Renal cortex interstitium (tissue), 11 donors: ENCODE measurements at regions not wholly inside any gene's neighbourhood (a gene's known extent, or its start where the extent isn't known, plus 50 kb on each side); places are given as distances from the start of the nearest gene placed in this dataset.
A peak's percentile ranks its signal among the peaks of the same experiment; 100 is the strongest.

Experiments used
- DNase-seq, 11 donors: peaks; one replicate each; pipeline ENCODE4 v3.0.0-alpha.2; 2013; ENCODE audit warnings: low read depth in 9 of 11, low spot score in 4 of 11; ENCODE audit errors: extremely low read depth in 1 of 11

- no peak for DNase-seq
Measured at GRCh38 chr4:145427991-145428390, 53.7 kb upstream of the SMAD1 start.

- peak in 2 of 11 donors; percentile 11 to 21 for DNase-seq
Measured at GRCh38 chr4:145427221-145427620, 54.4 kb upstream of the SMAD1 start.

GRCh38 chr4:145423017-145423708 is 58.5 kb upstream of the SMAD1 start:
- no peak for DNase-seq

- DNase-seq = no peak
Measured at GRCh38 chr4:145420595-145421214, 60.9 kb upstream of the SMAD1 start.

- DNase-seq = no peak
Measured at GRCh38 chr4:145418739-145419138, 62.9 kb upstream of the SMAD1 start.

GRCh38 chr4:145417348-145418130 is 64.1 kb upstream of the SMAD1 start:
- DNase-seq = no peak

GRCh38 chr4:145414841-145415240 is 66.8 kb upstream of the SMAD1 start:
- DNase-seq = no peak

GRCh38 chr4:145414226-145414625 is 67.4 kb upstream of the SMAD1 start:
- DNase-seq = no peak

GRCh38 chr4:145406970-145407369 is 74.7 kb upstream of the SMAD1 start:
- DNase-seq = no peak

GRCh38 chr4:145404761-145405160 is 76.9 kb upstream of the SMAD1 start:
- DNase-seq = peak in 2 of 11 donors; percentile 12 to 31

GRCh38 chr4:145396581-145396980 is 85.1 kb upstream of the SMAD1 start:
- no peak for DNase-seq

- DNase-seq = no peak
Measured at GRCh38 chr4:145390571-145390970, 91.1 kb upstream of the SMAD1 start.

GRCh38 chr4:145389550-145389949 is 92.1 kb upstream of the SMAD1 start:
- no peak for DNase-seq

- DNase-seq = no peak
Measured at GRCh38 chr4:145388043-145388442, 93.6 kb upstream of the SMAD1 start.

- DNase-seq = no peak
Measured at GRCh38 chr4:145387079-145387478, 94.6 kb upstream of the SMAD1 start.

GRCh38 chr4:145381163-145381562 is 100.5 kb upstream of the SMAD1 start:
- no peak for DNase-seq

- no peak for DNase-seq
Measured at GRCh38 chr4:145380123-145380522, 101.5 kb upstream of the SMAD1 start.

GRCh38 chr4:145375416-145375815 is 106.2 kb upstream of the SMAD1 start:
- DNase-seq = no peak

GRCh38 chr4:145352438-145353145 is 129.1 kb upstream of the SMAD1 start:
- DNase-seq = no peak

GRCh38 chr4:145351922-145352321 is 129.7 kb upstream of the SMAD1 start:
- DNase-seq = no peak
